SU-DHL-6 (cell line): ENCODE measurements at regions not wholly inside any gene's neighbourhood (a gene's known extent, or its start where the extent isn't known, plus 50 kb on each side); places are given as distances from the start of the nearest gene placed in this dataset.

Experiments
- H2AFZ ChIP-seq: fragments of 200-600 bp; sonication (generic); 2 replicates; pipeline ENCODE4 v1.6.1; 2014; ENCODE audit warnings: low read depth, mild to moderate bottlenecking, moderate library complexity, mixed read lengths, antibody characterized with exemption, low read length; ENCODE audit not compliant: severe bottlenecking
- H3F3A ChIP-seq: fragments of 200-600 bp; shearing (Covaris generic); 2 replicates; pipeline ENCODE4 v1.6.0; 2016; ENCODE audit warnings: antibody characterized with exemption, mild to moderate bottlenecking; ENCODE audit not compliant: insufficient read depth
- H3K27ac ChIP-seq: fragments of 200-600 bp; sonication (generic); 2 replicates; pipeline ENCODE4 v1.5.1; 2016; ENCODE audit warnings: low read depth, mild to moderate bottlenecking, low read length, moderate library complexity, mixed read lengths
- H3K27me3 ChIP-seq: fragments of 200-600 bp; sonication (generic), shearing (Covaris generic); 2 replicates; pipeline ENCODE4 v1.6.0; 2014; ENCODE audit warnings: mild to moderate bottlenecking, low read length
- H3K36me3 ChIP-seq: fragments of 200-600 bp; sonication (generic); 2 replicates; pipeline ENCODE4 v1.6.1; 2014; ENCODE audit warnings: mild to moderate bottlenecking, low read length, mixed read lengths
- H3K4me2 ChIP-seq: fragments of 300-600, 200-600 bp; shearing (Covaris generic), sonication (generic); 2 replicates; pipeline ENCODE4 v1.6.0; 2014; ENCODE audit warnings: low read length, low read depth, mild to moderate bottlenecking; ENCODE audit not compliant: poor library complexity, severe bottlenecking
- H3K4me3 ChIP-seq: fragments of 200-600 bp; sonication (generic); 2 replicates; pipeline ENCODE4 v1.5.1; 2014; ENCODE audit warnings: antibody characterized with exemption, low read length, mild to moderate bottlenecking, mixed read lengths; ENCODE audit not compliant: insufficient read depth, poor library complexity, severe bottlenecking
- H3K79me2 ChIP-seq: fragments of 200-600 bp; sonication (generic); 2 replicates; pipeline ENCODE4 v1.6.1; 2014; ENCODE audit warnings: mild to moderate bottlenecking, low read length, moderate library complexity; ENCODE audit not compliant: insufficient read depth
- H3K9ac ChIP-seq: fragments of 200-600 bp; sonication (generic); 2 replicates; pipeline ENCODE4 v1.7.0; 2014; ENCODE audit warnings: mild to moderate bottlenecking, low read length
- H3K9me2 ChIP-seq: fragments of 200-600 bp; sonication (generic); replicated peaks from 2 replicates; pipeline ENCODE4 v1.6.1; 2014; ENCODE audit warnings: low read length; ENCODE audit not compliant: insufficient read depth
- H3K9me3 ChIP-seq: fragments of 200-600 bp; sonication (generic); 2 replicates; pipeline ENCODE4 v1.6.1; 2014; ENCODE audit warnings: low read length, mixed read lengths; ENCODE audit not compliant: insufficient read depth
- H4K20me1 ChIP-seq: fragments of 200-600 bp; sonication (generic); 2 replicates; pipeline ENCODE4 v1.6.1; 2014; ENCODE audit warnings: low read depth, mild to moderate bottlenecking, antibody characterized with exemption, low read length, moderate library complexity, mixed read lengths
- EZH2phosphoT487 ChIP-seq: fragments of 200-600 bp; sonication (generic), shearing (Covaris generic); conservative IDR thresholded peaks from 2 replicates; pipeline ENCODE4 v1.6.1; 2018; ENCODE audit warnings: mild to moderate bottlenecking, antibody characterized with exemption, low read length, moderate library complexity, mixed read lengths
- TF ChIP-seq, protein P1 (sequence below): fragments of 200-600 bp; sonication (generic); IDR thresholded peaks from one replicate; pipeline ENCODE4 v1.5.1; 2017; ENCODE audit warnings: antibody characterized with exemption, mild to moderate bottlenecking, low read length, moderate library complexity; ENCODE audit not compliant: insufficient read depth, poor library complexity, severe bottlenecking

DNA sequence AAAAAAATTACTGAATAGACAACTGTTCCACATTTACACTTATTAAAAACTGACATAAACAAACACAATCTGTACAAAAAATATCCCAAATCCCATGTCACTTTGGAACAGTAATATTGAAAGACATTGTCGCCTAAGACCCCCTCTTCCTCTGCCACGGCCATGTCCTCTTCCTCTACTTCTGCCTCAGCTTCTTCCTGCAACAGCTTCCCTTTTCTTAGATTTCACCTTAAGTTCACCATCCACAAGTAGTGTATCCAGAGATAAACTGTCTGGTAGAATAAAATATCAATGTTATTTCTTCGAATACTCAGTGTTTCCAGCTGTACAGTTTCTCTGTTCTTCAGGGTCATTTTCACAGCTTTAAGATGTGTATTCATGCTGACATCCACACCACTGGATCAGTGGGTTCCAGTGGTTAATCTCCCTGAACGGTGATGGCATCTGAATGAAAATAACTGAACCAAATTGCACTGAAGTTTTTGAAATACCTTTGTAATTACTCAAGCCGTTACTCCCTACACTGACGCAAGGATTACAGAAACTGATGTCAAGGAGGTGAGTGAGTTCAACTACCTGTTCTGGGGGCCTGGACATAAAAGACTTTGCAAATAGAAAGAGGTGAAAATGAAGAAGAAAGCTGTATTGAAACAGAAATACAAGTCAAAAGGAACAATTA lies 208.5 kb downstream of the C12orf50 start:
- H3K9me3 ChIP-seq = no peaks in the 10 kb centered on the region
- no peaks in the 10 kb centered on the region for H3K79me2 ChIP-seq
- no peaks in the 10 kb centered on the region for H4K20me1 ChIP-seq
- H2AFZ ChIP-seq = no peak overlapping the region
- no peaks in the 10 kb centered on the region for H3K27me3 ChIP-seq
- H3K4me2 ChIP-seq = no peak overlapping the region
- no peak overlapping the region for H3K27ac ChIP-seq
- H3K9me2 ChIP-seq = no peaks in the 10 kb centered on the region
- H3K9ac ChIP-seq = no peak overlapping the region
- TF ChIP-seq, protein P1, sequence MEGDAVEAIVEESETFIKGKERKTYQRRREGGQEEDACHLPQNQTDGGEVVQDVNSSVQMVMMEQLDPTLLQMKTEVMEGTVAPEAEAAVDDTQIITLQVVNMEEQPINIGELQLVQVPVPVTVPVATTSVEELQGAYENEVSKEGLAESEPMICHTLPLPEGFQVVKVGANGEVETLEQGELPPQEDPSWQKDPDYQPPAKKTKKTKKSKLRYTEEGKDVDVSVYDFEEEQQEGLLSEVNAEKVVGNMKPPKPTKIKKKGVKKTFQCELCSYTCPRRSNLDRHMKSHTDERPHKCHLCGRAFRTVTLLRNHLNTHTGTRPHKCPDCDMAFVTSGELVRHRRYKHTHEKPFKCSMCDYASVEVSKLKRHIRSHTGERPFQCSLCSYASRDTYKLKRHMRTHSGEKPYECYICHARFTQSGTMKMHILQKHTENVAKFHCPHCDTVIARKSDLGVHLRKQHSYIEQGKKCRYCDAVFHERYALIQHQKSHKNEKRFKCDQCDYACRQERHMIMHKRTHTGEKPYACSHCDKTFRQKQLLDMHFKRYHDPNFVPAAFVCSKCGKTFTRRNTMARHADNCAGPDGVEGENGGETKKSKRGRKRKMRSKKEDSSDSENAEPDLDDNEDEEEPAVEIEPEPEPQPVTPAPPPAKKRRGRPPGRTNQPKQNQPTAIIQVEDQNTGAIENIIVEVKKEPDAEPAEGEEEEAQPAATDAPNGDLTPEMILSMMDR = no peak
- no peak for TF ChIP-seq EZH2phosphoT487
- no peaks in the 10 kb centered on the region for H3K36me3 ChIP-seq
- H3F3A ChIP-seq = no peaks in the 10 kb centered on the region
- no peak overlapping the region for H3K4me3 ChIP-seq

DNA sequence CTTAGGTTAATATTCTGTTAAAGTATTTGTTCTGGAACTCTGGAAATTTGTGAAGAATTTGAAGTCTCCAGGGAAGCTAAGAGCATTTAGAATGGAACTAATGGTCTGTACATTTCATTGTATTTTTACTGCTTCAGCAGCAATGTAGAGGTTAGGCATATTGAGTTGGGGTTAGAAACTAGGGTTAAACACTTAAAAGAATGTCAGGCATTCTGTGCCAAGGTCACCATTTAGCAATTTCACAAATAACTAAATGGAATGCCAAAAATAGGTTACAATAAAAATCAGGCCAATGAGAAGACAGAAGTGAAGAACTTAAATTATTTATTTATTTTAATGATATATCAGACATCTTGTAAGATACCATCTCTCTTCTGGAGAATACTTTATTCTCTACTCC lies 210.8 kb downstream of the C12orf50 start:
- Histone ChIP-seq H3K4me3 (no peak overlapping the region), H3K9ac (no peak overlapping the region), H3K27me3 (no peaks in the 10 kb centered on the region), H3K36me3 (no peaks in the 10 kb centered on the region), H3K9me2 (no peaks in the 10 kb centered on the region), H3K27ac (no peak overlapping the region), H3K9me3 (no peaks in the 10 kb centered on the region), H4K20me1 (no peaks in the 10 kb centered on the region), H3K4me2 (no peak overlapping the region), H3F3A (no peaks in the 10 kb centered on the region), H2AFZ (no peak overlapping the region), H3K79me2 (no peaks in the 10 kb centered on the region)
- TF ChIP-seq, protein P1 = no peak
- TF ChIP-seq EZH2phosphoT487 = no peak

DNA sequence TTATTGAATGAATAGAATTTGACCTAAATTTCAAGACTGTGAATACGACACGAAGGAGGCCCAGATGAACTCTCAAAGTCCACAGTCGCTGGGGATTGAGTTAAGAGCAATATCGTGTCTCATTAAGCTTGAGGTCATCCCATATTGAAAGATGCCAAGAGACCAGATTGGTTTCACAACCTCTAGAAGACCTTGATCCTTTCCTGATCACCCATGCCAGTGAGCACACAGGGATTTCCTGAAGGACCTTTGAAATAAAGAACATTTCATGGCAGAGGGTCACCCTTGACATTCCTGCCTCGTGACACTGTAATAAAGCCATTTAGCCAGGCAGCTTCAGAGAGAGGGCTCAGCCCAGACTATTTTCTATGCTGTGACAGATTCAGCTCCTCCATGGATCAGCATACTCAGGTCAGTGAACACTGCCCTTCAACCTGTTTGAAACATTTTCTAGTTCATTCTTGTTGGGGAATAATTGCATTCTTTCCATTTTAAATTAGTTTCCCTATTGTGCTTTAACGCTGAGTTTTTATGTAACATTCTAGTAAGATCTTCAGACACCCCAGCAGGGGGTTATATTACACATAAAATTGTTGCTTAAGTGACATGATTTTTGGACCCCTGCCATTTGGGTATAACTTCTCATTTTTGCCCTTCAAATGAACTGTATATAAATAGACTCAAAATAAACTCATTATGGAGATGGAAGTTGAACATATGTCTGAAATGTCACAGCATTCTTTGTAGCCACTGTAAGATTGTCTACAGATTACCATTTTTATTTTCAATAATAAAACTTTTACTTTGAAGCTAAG lies 213.2 kb downstream of the C12orf50 start:
- Histone ChIP-seq H3K27ac (no peak overlapping the region), H3F3A (no peaks in the 10 kb centered on the region), H3K4me2 (no peak overlapping the region)

More for the DNA sequence above, 213.2 kb downstream of the C12orf50 start:
- Histone ChIP-seq H3K9me2 (no peaks in the 10 kb centered on the region), H4K20me1 (no peaks in the 10 kb centered on the region), H3K9me3 (no peaks in the 10 kb centered on the region), H3K27me3 (no peaks in the 10 kb centered on the region), H3K4me3 (no peak overlapping the region), H3K9ac (no peak overlapping the region), H3K36me3 (no peaks in the 10 kb centered on the region), H2AFZ (no peak overlapping the region), H3K79me2 (no peaks in the 10 kb centered on the region)
- no peak for TF ChIP-seq EZH2phosphoT487
- TF ChIP-seq, protein P1 = no peak
